ENCODE measurements at regions not wholly inside any gene's neighbourhood (a gene's known extent, or its start where the extent isn't known, plus 50 kb on each side); places are given as distances from the start of the nearest gene placed in this dataset.

DNA sequence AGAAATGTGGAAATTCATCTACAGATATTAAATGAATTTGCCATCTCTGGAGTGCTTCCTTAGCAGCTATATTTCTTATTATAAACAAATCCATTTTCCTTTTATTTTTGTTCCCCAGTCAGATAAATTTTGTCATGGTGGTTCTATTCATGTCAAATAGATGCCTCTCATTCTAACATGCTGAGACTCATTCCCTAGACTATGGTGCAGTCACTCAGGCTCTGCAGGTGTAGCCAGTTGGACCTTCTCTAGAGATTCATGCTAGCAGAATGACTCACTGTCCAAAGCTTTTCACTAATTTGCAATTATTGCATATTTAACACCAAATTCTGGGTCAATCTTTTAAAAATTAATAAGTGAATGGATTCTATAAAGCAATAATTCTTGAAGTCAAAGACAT, 1392.7 kb downstream of the PCDH7 start:
- peak; percentile 6 for DNase-seq (ENCODE audit: unreplicated experiment)
- H3K4me1 Mint-ChIP-seq (ENCODE audit: insufficient read depth, unreplicated experiment): no peaks in the 10 kb centered on the region
- H3K36me3 Mint-ChIP-seq (ENCODE audit: insufficient read depth, unreplicated experiment): no peaks in the 10 kb centered on the region
- no peak overlapping the region for H3K4me3 Mint-ChIP-seq (ENCODE audit: unreplicated experiment)
- no peaks in the 10 kb centered on the region for H3K27me3 Mint-ChIP-seq (ENCODE audit: insufficient read depth, unreplicated experiment)
- intact Hi-C loops (cut with micrococcal nuclease): no loop called here
- POLR2A ChIA-PET: interaction anchor here (0.8 to 1.2 kb wide), 2 partner anchors 15 to 40 kb away, joined by 3 to 4 read pairs; no protein-coding TSS in a partner anchor
- BruUV-seq (replicated peaks): no TSS peak
- H3K9me3 Mint-ChIP-seq (ENCODE audit: unreplicated experiment): no peaks in the 10 kb centered on the region
- TF ChIP-seq, protein P1, sequence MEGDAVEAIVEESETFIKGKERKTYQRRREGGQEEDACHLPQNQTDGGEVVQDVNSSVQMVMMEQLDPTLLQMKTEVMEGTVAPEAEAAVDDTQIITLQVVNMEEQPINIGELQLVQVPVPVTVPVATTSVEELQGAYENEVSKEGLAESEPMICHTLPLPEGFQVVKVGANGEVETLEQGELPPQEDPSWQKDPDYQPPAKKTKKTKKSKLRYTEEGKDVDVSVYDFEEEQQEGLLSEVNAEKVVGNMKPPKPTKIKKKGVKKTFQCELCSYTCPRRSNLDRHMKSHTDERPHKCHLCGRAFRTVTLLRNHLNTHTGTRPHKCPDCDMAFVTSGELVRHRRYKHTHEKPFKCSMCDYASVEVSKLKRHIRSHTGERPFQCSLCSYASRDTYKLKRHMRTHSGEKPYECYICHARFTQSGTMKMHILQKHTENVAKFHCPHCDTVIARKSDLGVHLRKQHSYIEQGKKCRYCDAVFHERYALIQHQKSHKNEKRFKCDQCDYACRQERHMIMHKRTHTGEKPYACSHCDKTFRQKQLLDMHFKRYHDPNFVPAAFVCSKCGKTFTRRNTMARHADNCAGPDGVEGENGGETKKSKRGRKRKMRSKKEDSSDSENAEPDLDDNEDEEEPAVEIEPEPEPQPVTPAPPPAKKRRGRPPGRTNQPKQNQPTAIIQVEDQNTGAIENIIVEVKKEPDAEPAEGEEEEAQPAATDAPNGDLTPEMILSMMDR (IDR thresholded peaks at IDR 0.05; ENCODE audit: unreplicated experiment): no peak
- H3K27ac Mint-ChIP-seq (ENCODE audit: low read depth, unreplicated experiment): no peak overlapping the region
- CTCF ChIA-PET: no interaction called here

DNA sequence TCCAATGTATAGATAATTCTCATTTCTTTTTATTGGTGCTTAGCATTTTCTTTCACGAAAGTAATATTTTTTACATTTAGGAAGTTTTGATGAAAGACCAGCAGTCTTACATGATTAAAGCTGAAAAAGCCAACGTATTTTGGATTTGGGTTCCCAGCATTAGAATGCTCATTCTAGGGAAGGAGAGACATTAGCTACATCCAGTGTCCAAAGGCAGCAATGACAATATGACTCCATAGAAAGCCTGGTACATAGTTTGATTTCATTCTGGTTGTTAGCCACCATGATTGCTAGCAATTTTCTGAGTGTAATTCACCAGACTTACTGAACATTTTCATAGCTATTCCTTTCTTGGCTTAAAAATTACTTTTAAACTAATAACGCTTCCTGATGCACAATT, 1397.5 kb downstream of the PCDH7 start:
- intact Hi-C loops (cut with micrococcal nuclease): no loop called here
- H3K27me3 Mint-ChIP-seq (ENCODE audit: insufficient read depth, unreplicated experiment): no peaks in the 10 kb centered on the region
- ChIA-PET POLR2A (interaction anchor here (0.7 kb wide), 2 partner anchors 12 to 17 kb away, joined by 3 read pairs; no protein-coding TSS in a partner anchor), CTCF (interaction anchor here (0.6 to 0.7 kb wide), 2 partner anchors 404 to 1814 kb away, joined by 3 read pairs; no protein-coding TSS in a partner anchor)
- no peak overlapping the region for H3K27ac Mint-ChIP-seq (ENCODE audit: low read depth, unreplicated experiment)
- no peak overlapping the region for H3K4me3 Mint-ChIP-seq (ENCODE audit: unreplicated experiment)
- H3K9me3 Mint-ChIP-seq (ENCODE audit: unreplicated experiment): no peaks in the 10 kb centered on the region
- no peak for DNase-seq (ENCODE audit: unreplicated experiment)
- no peaks in the 10 kb centered on the region for H3K36me3 Mint-ChIP-seq (ENCODE audit: insufficient read depth, unreplicated experiment)
- BruUV-seq (replicated peaks): no TSS peak
- TF ChIP-seq, protein P1 (IDR thresholded peaks at IDR 0.05; ENCODE audit: unreplicated experiment): no peak
- H3K4me1 Mint-ChIP-seq (ENCODE audit: insufficient read depth, unreplicated experiment): no peaks in the 10 kb centered on the region

DNA sequence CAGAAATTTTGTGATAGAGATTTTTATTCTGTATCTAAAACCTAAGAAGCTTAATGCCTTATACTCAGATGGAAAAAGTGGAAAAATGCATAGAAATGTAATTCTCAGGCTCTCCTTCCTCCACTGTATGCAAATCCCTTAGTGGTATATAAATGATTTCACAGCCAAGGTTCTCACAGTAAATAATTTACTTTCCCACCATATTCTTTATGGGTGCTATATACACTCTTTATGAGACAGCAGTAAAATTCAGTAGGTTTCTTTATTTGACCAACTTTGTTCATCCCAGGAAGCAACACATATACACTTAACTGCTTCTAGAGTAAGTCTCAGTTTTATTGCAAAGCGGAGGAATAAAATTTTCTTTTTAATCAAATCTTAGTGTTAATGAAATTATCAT, 1399.7 kb downstream of the PCDH7 start:
- H3K27me3 Mint-ChIP-seq (ENCODE audit: insufficient read depth, unreplicated experiment): no peaks in the 10 kb centered on the region
- no peak for DNase-seq (ENCODE audit: unreplicated experiment)
- H3K4me3 Mint-ChIP-seq (ENCODE audit: unreplicated experiment): no peak overlapping the region
- no peaks in the 10 kb centered on the region for H3K9me3 Mint-ChIP-seq (ENCODE audit: unreplicated experiment)
- BruUV-seq (replicated peaks): no TSS peak
- TF ChIP-seq, protein P1 (IDR thresholded peaks at IDR 0.05; ENCODE audit: unreplicated experiment): no peak
- intact Hi-C loops (cut with micrococcal nuclease): no loop called here
- ChIA-PET POLR2A (no interaction called here), CTCF (no interaction called here)
- H3K27ac Mint-ChIP-seq (ENCODE audit: low read depth, unreplicated experiment): no peak overlapping the region
- H3K4me1 Mint-ChIP-seq (ENCODE audit: insufficient read depth, unreplicated experiment): no peaks in the 10 kb centered on the region
- H3K36me3 Mint-ChIP-seq (ENCODE audit: insufficient read depth, unreplicated experiment): no peaks in the 10 kb centered on the region

DNA sequence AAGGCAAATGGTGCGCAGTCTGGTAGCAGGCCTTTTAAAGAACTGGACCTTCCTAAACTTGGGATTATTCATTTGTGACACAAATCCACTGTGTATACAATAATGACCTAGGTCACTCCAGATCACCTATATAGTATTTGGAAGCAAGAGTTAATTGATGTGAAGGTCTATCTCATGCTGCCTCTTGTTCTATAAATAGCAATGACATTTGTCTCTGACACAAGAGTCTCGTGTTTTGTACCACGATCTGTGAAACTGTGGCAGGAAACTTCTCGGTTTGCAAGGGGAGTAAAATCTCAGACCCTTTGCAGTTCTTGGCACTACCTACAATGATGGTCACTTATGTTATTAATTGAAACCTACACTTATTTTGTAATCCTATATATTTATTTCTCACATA, 1408.4 kb downstream of the PCDH7 start:
- TF ChIP-seq, protein P1 (IDR thresholded peaks at IDR 0.05; ENCODE audit: unreplicated experiment): no peak
- intact Hi-C loops (cut with micrococcal nuclease): no loop called here
- Mint-ChIP-seq H3K27me3 (ENCODE audit: insufficient read depth, unreplicated experiment) (no peaks in the 10 kb centered on the region), H3K4me3 (ENCODE audit: unreplicated experiment) (no peak overlapping the region), H3K36me3 (ENCODE audit: insufficient read depth, unreplicated experiment) (no peaks in the 10 kb centered on the region), H3K9me3 (ENCODE audit: unreplicated experiment) (peaks cover 7% of the 10 kb centered on the region), H3K27ac (ENCODE audit: low read depth, unreplicated experiment) (no peak overlapping the region), H3K4me1 (ENCODE audit: insufficient read depth, unreplicated experiment) (no peaks in the 10 kb centered on the region)
- POLR2A ChIA-PET: interaction anchor here (0.9 kb wide), 1 partner anchor 16 kb away, joined by 3 read pairs; no protein-coding TSS in a partner anchor
- no TSS peak for BruUV-seq (replicated peaks)
- DNase-seq (ENCODE audit: unreplicated experiment): no peak
- CTCF ChIA-PET: no interaction called here

Data from MCF 10A (cell line).